ENCODE measurements at regions not wholly inside any gene's neighbourhood (a gene's known extent, or its start where the extent isn't known, plus 50 kb on each side); places are given as distances from the start of the nearest gene placed in this dataset.
"Not testable (repeated sequence)": the region's sequence is repeated elsewhere in the genome, so short reads cannot be mapped to it uniquely, and the experiment has no call there.

GRCh38 chr5:42989190-42989589, 50.9 kb downstream of the ANXA2R start:
- H3K4me3 ChIP-seq (ENCODE audit: insufficient read depth, low read depth, low read length, poor library complexity, severe bottlenecking), result peak overlapping the region; percentile 70
- no peak for DNase-seq
- H3K9me3 ChIP-seq (ENCODE audit: control insufficient read depth, low read length), result no peaks in the 10 kb centered on the region
- peak overlapping the region; percentile 54 for H3K27ac ChIP-seq (ENCODE audit: insufficient read depth, low read length, poor library complexity, severe bottlenecking)
- no peaks in the 10 kb centered on the region for H3K27me3 ChIP-seq (replicated peaks; ENCODE audit: control insufficient read depth, insufficient read depth, low read length, poor library complexity, severe bottlenecking)
- H3K4me1 ChIP-seq (ENCODE audit: control insufficient read depth, insufficient read depth, low read length, poor library complexity, severe bottlenecking), result peaks cover 20% of the 10 kb centered on the region
- H3K36me3 ChIP-seq (ENCODE audit: control insufficient read depth, insufficient read depth, low read length), result peaks cover 5% of the 10 kb centered on the region

GRCh38 chr5:42988568-42988967, 51.6 kb downstream of the ANXA2R start:
- Histone ChIP-seq H3K27me3 (replicated peaks; ENCODE audit: control insufficient read depth, insufficient read depth, low read length, poor library complexity, severe bottlenecking) (no peaks in the 10 kb centered on the region), H3K4me3 (ENCODE audit: insufficient read depth, low read depth, low read length, poor library complexity, severe bottlenecking) (peak overlapping the region; percentile 70), H3K36me3 (ENCODE audit: control insufficient read depth, insufficient read depth, low read length) (peaks cover 5% of the 10 kb centered on the region), H3K27ac (ENCODE audit: insufficient read depth, low read length, poor library complexity, severe bottlenecking) (peak overlapping the region; percentile 54), H3K4me1 (ENCODE audit: control insufficient read depth, insufficient read depth, low read length, poor library complexity, severe bottlenecking) (peaks cover 20% of the 10 kb centered on the region), H3K9me3 (ENCODE audit: control insufficient read depth, low read length) (no peaks in the 10 kb centered on the region)
- DNase-seq, result no peak

- Histone ChIP-seq H3K27me3 (replicated peaks; ENCODE audit: control insufficient read depth, insufficient read depth, low read length, poor library complexity, severe bottlenecking) (no peaks in the 10 kb centered on the region), H3K27ac (ENCODE audit: insufficient read depth, low read length, poor library complexity, severe bottlenecking) (no peak overlapping the region), H3K4me1 (ENCODE audit: control insufficient read depth, insufficient read depth, low read length, poor library complexity, severe bottlenecking) (peaks cover 16% of the 10 kb centered on the region), H3K36me3 (ENCODE audit: control insufficient read depth, insufficient read depth, low read length) (peaks cover 5% of the 10 kb centered on the region), H3K9me3 (ENCODE audit: control insufficient read depth, low read length) (no peaks in the 10 kb centered on the region), H3K4me3 (ENCODE audit: insufficient read depth, low read depth, low read length, poor library complexity, severe bottlenecking) (no peak overlapping the region)
- DNase-seq, result no peak
Measured at GRCh38 chr5:42985129-42986037, 54.7 kb downstream of the ANXA2R start.

- Histone ChIP-seq H3K9me3 (ENCODE audit: control insufficient read depth, low read length) (no peaks in the 10 kb centered on the region), H3K27ac (ENCODE audit: insufficient read depth, low read length, poor library complexity, severe bottlenecking) (no peak overlapping the region), H3K4me1 (ENCODE audit: control insufficient read depth, insufficient read depth, low read length, poor library complexity, severe bottlenecking) (peaks cover 11% of the 10 kb centered on the region), H3K4me3 (ENCODE audit: insufficient read depth, low read depth, low read length, poor library complexity, severe bottlenecking) (no peak overlapping the region), H3K36me3 (ENCODE audit: control insufficient read depth, insufficient read depth, low read length) (peaks cover 5% of the 10 kb centered on the region), H3K27me3 (replicated peaks; ENCODE audit: control insufficient read depth, insufficient read depth, low read length, poor library complexity, severe bottlenecking) (no peaks in the 10 kb centered on the region)
- DNase-seq, result no peak
Measured at GRCh38 chr5:42984307-42984706, 55.8 kb downstream of the ANXA2R start.

- H3K4me3 ChIP-seq (ENCODE audit: insufficient read depth, low read depth, low read length, poor library complexity, severe bottlenecking), result no peak overlapping the region
- no peak for DNase-seq
- no peaks in the 10 kb centered on the region for H3K27me3 ChIP-seq (replicated peaks; ENCODE audit: control insufficient read depth, insufficient read depth, low read length, poor library complexity, severe bottlenecking)
- H3K4me1 ChIP-seq (ENCODE audit: control insufficient read depth, insufficient read depth, low read length, poor library complexity, severe bottlenecking), result peaks cover 3% of the 10 kb centered on the region
- H3K36me3 ChIP-seq (ENCODE audit: control insufficient read depth, insufficient read depth, low read length), result peaks cover 5% of the 10 kb centered on the region
- H3K27ac ChIP-seq (ENCODE audit: insufficient read depth, low read length, poor library complexity, severe bottlenecking), result no peak overlapping the region
- no peaks in the 10 kb centered on the region for H3K9me3 ChIP-seq (ENCODE audit: control insufficient read depth, low read length)
Measured at GRCh38 chr5:42982107-42982622, 58.0 kb downstream of the ANXA2R start.

- not testable (repeated sequence) for H3K4me3 ChIP-seq (ENCODE audit: insufficient read depth, low read depth, low read length, poor library complexity, severe bottlenecking); DNase-seq; H3K27me3 ChIP-seq (replicated peaks; ENCODE audit: control insufficient read depth, insufficient read depth, low read length, poor library complexity, severe bottlenecking); H3K4me1 ChIP-seq (ENCODE audit: control insufficient read depth, insufficient read depth, low read length, poor library complexity, severe bottlenecking); H3K27ac ChIP-seq (ENCODE audit: insufficient read depth, low read length, poor library complexity, severe bottlenecking); H3K9me3 ChIP-seq (ENCODE audit: control insufficient read depth, low read length); H3K36me3 ChIP-seq (ENCODE audit: control insufficient read depth, insufficient read depth, low read length)
Measured at GRCh38 chr5:42981417-42982106, 58.6 kb downstream of the ANXA2R start.

GRCh38 chr5:42981015-42981414, 59.1 kb downstream of the ANXA2R start:
- H3K36me3 ChIP-seq (ENCODE audit: control insufficient read depth, insufficient read depth, low read length); H3K9me3 ChIP-seq (ENCODE audit: control insufficient read depth, low read length); H3K4me1 ChIP-seq (ENCODE audit: control insufficient read depth, insufficient read depth, low read length, poor library complexity, severe bottlenecking); H3K4me3 ChIP-seq (ENCODE audit: insufficient read depth, low read depth, low read length, poor library complexity, severe bottlenecking); DNase-seq; H3K27ac ChIP-seq (ENCODE audit: insufficient read depth, low read length, poor library complexity, severe bottlenecking); H3K27me3 ChIP-seq (replicated peaks; ENCODE audit: control insufficient read depth, insufficient read depth, low read length, poor library complexity, severe bottlenecking): not testable (repeated sequence)

GRCh38 chr5:42980391-42980790, 59.7 kb downstream of the ANXA2R start:
- not testable (repeated sequence) for H3K36me3 ChIP-seq (ENCODE audit: control insufficient read depth, insufficient read depth, low read length); H3K27me3 ChIP-seq (replicated peaks; ENCODE audit: control insufficient read depth, insufficient read depth, low read length, poor library complexity, severe bottlenecking); DNase-seq; H3K9me3 ChIP-seq (ENCODE audit: control insufficient read depth, low read length); H3K4me1 ChIP-seq (ENCODE audit: control insufficient read depth, insufficient read depth, low read length, poor library complexity, severe bottlenecking); H3K27ac ChIP-seq (ENCODE audit: insufficient read depth, low read length, poor library complexity, severe bottlenecking); H3K4me3 ChIP-seq (ENCODE audit: insufficient read depth, low read depth, low read length, poor library complexity, severe bottlenecking)

GRCh38 chr5:42979242-42979641, 60.9 kb downstream of the ANXA2R start:
- not testable (repeated sequence) for H3K4me3 ChIP-seq (ENCODE audit: insufficient read depth, low read depth, low read length, poor library complexity, severe bottlenecking); H3K9me3 ChIP-seq (ENCODE audit: control insufficient read depth, low read length); H3K27ac ChIP-seq (ENCODE audit: insufficient read depth, low read length, poor library complexity, severe bottlenecking); DNase-seq; H3K27me3 ChIP-seq (replicated peaks; ENCODE audit: control insufficient read depth, insufficient read depth, low read length, poor library complexity, severe bottlenecking); H3K36me3 ChIP-seq (ENCODE audit: control insufficient read depth, insufficient read depth, low read length); H3K4me1 ChIP-seq (ENCODE audit: control insufficient read depth, insufficient read depth, low read length, poor library complexity, severe bottlenecking)

- H3K9me3 ChIP-seq (ENCODE audit: control insufficient read depth, low read length), result no peaks in the 10 kb centered on the region
- no peaks in the 10 kb centered on the region for H3K27me3 ChIP-seq (replicated peaks; ENCODE audit: control insufficient read depth, insufficient read depth, low read length, poor library complexity, severe bottlenecking)
- no peak overlapping the region for H3K4me3 ChIP-seq (ENCODE audit: insufficient read depth, low read depth, low read length, poor library complexity, severe bottlenecking)
- peaks cover 7% of the 10 kb centered on the region for H3K36me3 ChIP-seq (ENCODE audit: control insufficient read depth, insufficient read depth, low read length)
- DNase-seq, result no peak
- no peaks in the 10 kb centered on the region for H3K4me1 ChIP-seq (ENCODE audit: control insufficient read depth, insufficient read depth, low read length, poor library complexity, severe bottlenecking)
- no peak overlapping the region for H3K27ac ChIP-seq (ENCODE audit: insufficient read depth, low read length, poor library complexity, severe bottlenecking)
Measured at GRCh38 chr5:42974536-42974935, 65.6 kb downstream of the ANXA2R start.

All from effector memory CD4-positive, alpha-beta T cell (primary cell).